Keratinocyte (primary cell): ENCODE measurements at regions not wholly inside any gene's neighbourhood (a gene's known extent, or its start where the extent isn't known, plus 50 kb on each side); places are given as distances from the start of the nearest gene placed in this dataset.

ENCODE experiments used
- DNase-seq: peaks from one replicate; pipeline ENCODE4 v3.0.0-alpha.2; 2011; ENCODE audit warnings: low read depth, missing footprints, low spot score
- FAIRE-seq: peaks from 2 replicates; lab custom pipeline; 2011; peaks lifted over from hg19 to GRCh38; lab: Jason Lieb, UNC
- H2AFZ ChIP-seq: 2 replicates; pipeline ENCODE4 v1.6.0; 2012; ENCODE audit warnings: low read length, control low read depth, inconsistent platforms; ENCODE audit not compliant: control insufficient read depth
- H3K27ac ChIP-seq: 2 replicates; pipeline ENCODE4 v1.5.1; 2011; ENCODE audit warnings: low read length; ENCODE audit not compliant: control insufficient read depth, insufficient read depth
- H3K27me3 ChIP-seq: 3 replicates; pipeline ENCODE4 v1.6.0; 2011; ENCODE audit warnings: low read length; ENCODE audit not compliant: control insufficient read depth, insufficient read depth; ENCODE audit errors: extremely low read depth
- H3K36me3 ChIP-seq, 2 experiments: 2 replicates in 1 of 2; 3 replicates in 1 of 2; pipeline ENCODE4 v1.5.1; 2011; ENCODE audit warnings: low read length in 2 of 2, mild to moderate bottlenecking in 1 of 2; ENCODE audit not compliant: control insufficient read depth in 2 of 2, insufficient read depth in 2 of 2; ENCODE audit errors: extremely low read depth in 1 of 2
- H3K4me1 ChIP-seq: 3 replicates; pipeline ENCODE4 v1.5.1; 2011; ENCODE audit warnings: low read length; ENCODE audit not compliant: control insufficient read depth, insufficient read depth; ENCODE audit errors: extremely low read depth
- H3K4me2 ChIP-seq: 3 replicates; pipeline ENCODE4 v1.6.0; 2011; ENCODE audit warnings: low read depth, low read length; ENCODE audit not compliant: control insufficient read depth, insufficient read depth; ENCODE audit errors: extremely low read depth
- H3K4me3 ChIP-seq, 3 experiments: fragments of 200-600 bp in 1 of 3; sonication (generic) in 1 of 3; 2 replicates in 2 of 3; 3 replicates in 1 of 3; pipeline ENCODE4 v1.5.1; 2011 to 2016; ENCODE audit warnings: low read length in 3 of 3, mild to moderate bottlenecking in 3 of 3, control low read depth in 2 of 3, inconsistent platforms in 1 of 3, low read depth in 1 of 3, mixed read lengths in 1 of 3, mixed run types in 1 of 3, moderate library complexity in 1 of 3; ENCODE audit not compliant: control insufficient read depth in 2 of 3, insufficient read depth in 2 of 3; ENCODE audit errors: extremely low read depth in 1 of 3
- H3K79me2 ChIP-seq: 2 replicates; pipeline ENCODE4 v1.6.0; 2012; ENCODE audit warnings: low read length; ENCODE audit not compliant: control insufficient read depth, insufficient read depth
- H3K9ac ChIP-seq: 3 replicates; pipeline ENCODE4 v1.6.0; 2011; ENCODE audit warnings: low read length; ENCODE audit not compliant: control insufficient read depth, insufficient read depth; ENCODE audit errors: extremely low read depth
- H3K9me1 ChIP-seq: 3 replicates; pipeline ENCODE4 v1.6.0; 2011; ENCODE audit warnings: low read length; ENCODE audit not compliant: control insufficient read depth, insufficient read depth; ENCODE audit errors: extremely low read depth
- H3K9me3 ChIP-seq: 2 replicates; pipeline ENCODE4 v1.5.1; 2012; ENCODE audit warnings: low read depth, low read length; ENCODE audit not compliant: control insufficient read depth
- H4K20me1 ChIP-seq: 3 replicates; pipeline ENCODE4 v1.6.0; 2011; ENCODE audit warnings: low read length; ENCODE audit not compliant: control insufficient read depth, insufficient read depth; ENCODE audit errors: extremely low read depth
- EZH2 ChIP-seq: IDR thresholded peaks from one replicate; pipeline ENCODE4 v1.6.1; 2012; ENCODE audit warnings: inconsistent platforms, mild to moderate bottlenecking, low read length, moderate library complexity
- dilution Hi-C: fragments of 300-500 bp; cut with MboI; formaldehyde crosslinking; loops from one replicate; pipeline ENCODE4 v1.7.0; 2020; ENCODE audit warnings: low sequenced_read_pairs; ENCODE audit not compliant: extremely low pct_ligation_motif_present
- TF ChIP-seq, protein P1 (sequence below), 3 experiments: IDR thresholded peaks in 1 of 3; conservative IDR thresholded peaks in 1 of 3; optimal IDR thresholded peaks in 1 of 3; 2 replicates in 2 of 3; 3 replicates in 1 of 3; pipeline versions ENCODE3 to v1.5.1; 2011; ENCODE audit warnings: low read length in 3 of 3, mild to moderate bottlenecking in 3 of 3, moderate library complexity in 2 of 3, control low read depth in 1 of 3, inconsistent platforms in 1 of 3; ENCODE audit not compliant: insufficient read depth in 2 of 3; ENCODE audit errors: extremely low read depth in 1 of 3

DNA sequence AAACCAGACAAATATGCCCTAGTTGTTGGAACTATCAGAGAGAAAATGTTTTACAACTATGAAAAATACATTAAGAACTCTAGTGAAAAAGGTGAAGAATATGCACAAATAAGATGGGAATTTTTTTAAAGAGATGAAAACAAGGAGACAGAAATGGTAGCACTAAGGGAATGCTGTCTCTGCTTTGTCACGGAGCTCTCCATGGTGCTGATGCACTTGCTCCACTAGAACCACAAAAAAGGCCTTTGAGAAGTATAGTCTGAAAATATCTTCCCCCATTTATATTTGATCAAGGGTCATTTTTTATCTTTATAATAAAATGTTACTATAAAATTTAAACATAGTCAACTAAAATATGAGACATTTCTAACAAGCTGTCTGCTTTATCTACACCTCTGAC, 1655.5 kb upstream of the AGA start:
- H3K9ac ChIP-seq = no peak overlapping the region
- no peak overlapping the region for H2AFZ ChIP-seq
- no peaks in the 10 kb centered on the region for H3K9me1 ChIP-seq
- H3K79me2 ChIP-seq = no peaks in the 10 kb centered on the region
- dilution Hi-C loops = no loop called here
- no peak overlapping the region for H3K27ac ChIP-seq
- FAIRE-seq (no peak), DNase-seq (no peak)
- H3K4me2 ChIP-seq = no peak overlapping the region
- TF ChIP-seq, protein P1, sequence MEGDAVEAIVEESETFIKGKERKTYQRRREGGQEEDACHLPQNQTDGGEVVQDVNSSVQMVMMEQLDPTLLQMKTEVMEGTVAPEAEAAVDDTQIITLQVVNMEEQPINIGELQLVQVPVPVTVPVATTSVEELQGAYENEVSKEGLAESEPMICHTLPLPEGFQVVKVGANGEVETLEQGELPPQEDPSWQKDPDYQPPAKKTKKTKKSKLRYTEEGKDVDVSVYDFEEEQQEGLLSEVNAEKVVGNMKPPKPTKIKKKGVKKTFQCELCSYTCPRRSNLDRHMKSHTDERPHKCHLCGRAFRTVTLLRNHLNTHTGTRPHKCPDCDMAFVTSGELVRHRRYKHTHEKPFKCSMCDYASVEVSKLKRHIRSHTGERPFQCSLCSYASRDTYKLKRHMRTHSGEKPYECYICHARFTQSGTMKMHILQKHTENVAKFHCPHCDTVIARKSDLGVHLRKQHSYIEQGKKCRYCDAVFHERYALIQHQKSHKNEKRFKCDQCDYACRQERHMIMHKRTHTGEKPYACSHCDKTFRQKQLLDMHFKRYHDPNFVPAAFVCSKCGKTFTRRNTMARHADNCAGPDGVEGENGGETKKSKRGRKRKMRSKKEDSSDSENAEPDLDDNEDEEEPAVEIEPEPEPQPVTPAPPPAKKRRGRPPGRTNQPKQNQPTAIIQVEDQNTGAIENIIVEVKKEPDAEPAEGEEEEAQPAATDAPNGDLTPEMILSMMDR (optimal IDR thresholded peaks at IDR 0.05 in 1 of 3, IDR thresholded peaks at IDR 0.05 in 1 of 3, conservative IDR thresholded peaks at IDR 0.05 in 1 of 3; ENCODE audit: extremely low read depth in 1 of 3, insufficient read depth in 2 of 3, low read length in 3 of 3) = no peak
- TF ChIP-seq EZH2 = no peak
- H3K36me3 ChIP-seq = no peaks in the 10 kb centered on the region
- H3K4me1 ChIP-seq = no peaks in the 10 kb centered on the region
- H4K20me1 ChIP-seq = no peaks in the 10 kb centered on the region
- H3K27me3 ChIP-seq = no peaks in the 10 kb centered on the region
- H3K9me3 ChIP-seq = peaks cover 2% of the 10 kb centered on the region
- H3K4me3 ChIP-seq = no peak overlapping the region

DNA sequence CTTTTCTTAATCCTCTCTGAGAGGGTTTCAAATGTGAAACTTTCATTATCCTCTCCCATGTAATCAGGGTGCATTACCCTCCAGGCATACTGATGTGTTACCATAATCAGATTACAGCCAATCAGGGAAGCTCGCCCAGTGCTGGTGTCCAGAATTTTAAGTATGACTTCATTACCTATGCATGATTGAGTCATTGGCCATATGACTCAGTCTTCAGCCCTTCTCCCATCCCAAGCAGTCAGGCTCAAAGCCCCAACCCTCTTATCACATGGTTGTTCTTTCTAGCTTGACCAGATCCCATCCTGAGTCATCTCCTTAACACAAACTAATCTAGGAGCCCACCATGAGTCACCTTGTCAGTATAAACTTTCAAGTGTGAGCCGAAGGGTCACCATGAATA, 1668.1 kb upstream of the AGA start:
- Histone ChIP-seq H3K4me3 (no peak overlapping the region), H3K9ac (no peak overlapping the region), H3K27ac (no peak overlapping the region), H3K27me3 (no peaks in the 10 kb centered on the region), H3K9me3 (no peaks in the 10 kb centered on the region), H3K4me1 (no peaks in the 10 kb centered on the region), H3K79me2 (no peaks in the 10 kb centered on the region), H3K4me2 (no peak overlapping the region), H2AFZ (no peak overlapping the region), H4K20me1 (no peaks in the 10 kb centered on the region), H3K36me3 (no peaks in the 10 kb centered on the region), H3K9me1 (no peaks in the 10 kb centered on the region)
- DNase-seq (no peak), FAIRE-seq (no peak)
- TF ChIP-seq, protein P1 (optimal IDR thresholded peaks at IDR 0.05 in 1 of 3, IDR thresholded peaks at IDR 0.05 in 1 of 3, conservative IDR thresholded peaks at IDR 0.05 in 1 of 3; ENCODE audit: extremely low read depth in 1 of 3, insufficient read depth in 2 of 3, low read length in 3 of 3) = no peak
- TF ChIP-seq EZH2 = no peak
- dilution Hi-C loops = no loop called here
